HUDEP-2 (cell line): ENCODE measurements at regions not wholly inside any gene's neighbourhood (a gene's known extent, or its start where the extent isn't known, plus 50 kb on each side); places are given as distances from the start of the nearest gene placed in this dataset.
"Not testable (repeated sequence)": the region's sequence is repeated elsewhere in the genome, so short reads cannot be mapped to it uniquely, and the experiment has no call there.

Source experiments
- DNase-seq, 76 experiments: peaks; one replicate each; lab custom pipeline; 2025; ENCODE audit not compliant: unreplicated experiment in 76 of 76; lab: John Stamatoyannopoulos, UW

- no peak for DNase-seq
These were observed 137.3 kb upstream of the FAM78B start for GRCh38 chr1:166304131-166304530.

DNA sequence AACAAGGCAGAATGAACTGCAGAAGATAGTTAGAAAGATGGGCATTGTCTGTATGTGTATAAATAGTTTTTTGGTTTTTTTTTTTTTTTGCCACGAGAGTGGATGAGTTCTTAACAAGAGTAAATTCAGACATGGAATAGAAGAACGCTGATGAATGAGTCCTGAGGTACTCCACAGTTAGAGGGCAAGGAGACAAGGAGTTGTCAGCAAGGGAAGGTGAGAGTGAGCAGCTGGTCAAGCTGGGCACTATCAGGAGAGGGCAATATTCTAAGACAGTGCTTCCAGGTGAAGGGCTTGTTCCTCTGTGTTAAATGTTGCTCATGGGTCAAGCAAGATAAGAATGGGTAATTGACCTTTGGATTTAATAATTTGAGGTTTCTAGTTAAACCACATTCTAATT lies 138.6 kb upstream of the FAM78B start:
- no peak for DNase-seq

DNA sequence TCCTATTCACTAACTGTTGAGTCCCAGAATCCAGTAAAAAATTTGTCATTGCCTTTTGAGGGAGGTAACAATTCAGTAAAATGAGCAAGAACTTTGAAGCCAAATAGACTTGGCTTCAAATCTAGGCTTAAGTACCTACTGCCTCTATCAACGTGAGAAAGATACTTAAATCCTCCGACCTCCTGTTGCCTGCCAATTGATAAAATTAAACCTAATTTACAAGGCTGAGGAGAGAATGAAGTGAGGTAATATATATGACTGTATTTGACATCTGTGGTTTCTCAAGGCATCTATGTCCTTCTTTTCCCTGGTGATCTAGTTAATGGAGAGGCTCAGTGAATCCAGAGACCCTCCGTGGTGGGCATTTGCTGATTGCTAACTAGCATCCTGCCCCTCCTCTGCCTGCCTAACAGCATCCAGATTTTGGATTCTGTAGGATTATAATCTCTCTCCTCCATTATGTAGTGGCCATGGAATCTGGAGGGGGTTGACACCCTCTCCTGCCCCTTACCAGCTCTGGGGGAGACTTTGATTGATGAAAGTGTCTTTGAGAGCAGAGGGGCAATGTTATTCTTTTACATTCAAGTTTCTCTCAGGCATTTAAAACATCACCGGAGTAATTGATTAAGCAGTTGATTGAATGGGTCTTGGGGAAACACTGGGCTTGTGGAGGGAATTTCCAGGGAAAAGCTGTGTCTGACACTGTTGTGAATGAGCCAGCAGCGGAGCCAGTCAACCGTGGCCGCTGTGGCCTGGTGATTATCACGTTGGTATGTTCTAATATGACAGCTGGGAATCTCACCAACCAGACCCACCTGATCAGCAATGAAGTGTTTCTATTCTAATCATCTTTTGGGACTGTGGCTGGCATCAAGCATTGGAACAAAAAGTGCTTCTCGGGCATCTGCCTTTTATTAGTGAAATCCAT lies 140.7 kb upstream of the FAM78B start:
- DNase-seq, result no peak

DNA sequence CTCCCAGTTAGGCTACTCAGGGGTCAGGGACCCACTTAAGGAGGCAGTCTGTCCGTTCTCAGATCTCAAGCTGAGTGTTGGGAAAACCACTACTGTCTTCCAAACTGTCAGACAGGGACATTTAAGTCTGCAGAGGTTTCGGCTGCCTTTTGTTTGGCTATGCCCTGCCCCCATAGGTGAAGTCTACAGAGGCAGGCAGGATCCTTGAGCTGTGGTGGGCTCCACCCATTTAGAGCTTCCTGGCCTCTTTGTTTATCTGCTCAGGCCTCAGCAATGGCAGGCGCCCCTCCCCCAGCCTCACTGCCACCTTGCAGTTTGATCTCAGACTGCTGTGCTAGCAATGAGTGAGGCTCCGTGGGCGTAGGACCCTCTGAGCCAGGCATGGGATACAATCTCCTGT lies 149.5 kb upstream of the FAM78B start:
- not testable (repeated sequence) for DNase-seq

GRCh38 chr1:166322470-166322869 lies 155.7 kb upstream of the FAM78B start:
- no peak for DNase-seq

GRCh38 chr1:166327886-166328285 lies 161.1 kb upstream of the FAM78B start:
- no peak for DNase-seq

DNA sequence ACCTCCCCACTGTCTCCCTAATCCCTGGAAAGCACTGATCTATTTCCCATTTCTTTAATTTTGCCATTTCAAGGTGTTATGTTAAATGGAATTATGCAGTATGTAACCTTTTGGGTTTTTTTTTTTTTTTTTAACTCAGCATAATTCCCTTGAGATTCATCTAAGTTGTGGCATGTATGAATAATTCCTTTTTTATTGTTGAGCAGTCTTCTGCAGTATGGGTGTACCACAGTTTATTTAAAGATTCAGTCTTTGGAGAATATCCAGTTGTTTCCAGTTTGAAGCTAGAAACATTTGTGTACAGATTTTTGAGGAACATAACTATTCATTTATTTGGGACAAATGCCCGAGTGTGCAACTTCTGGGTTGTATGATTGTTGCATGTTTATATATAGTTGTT lies 162.2 kb upstream of the FAM78B start:
- DNase-seq, result no peak

GRCh38 chr1:166330096-166330495 lies 163.3 kb upstream of the FAM78B start:
- DNase-seq, result no peak

DNA sequence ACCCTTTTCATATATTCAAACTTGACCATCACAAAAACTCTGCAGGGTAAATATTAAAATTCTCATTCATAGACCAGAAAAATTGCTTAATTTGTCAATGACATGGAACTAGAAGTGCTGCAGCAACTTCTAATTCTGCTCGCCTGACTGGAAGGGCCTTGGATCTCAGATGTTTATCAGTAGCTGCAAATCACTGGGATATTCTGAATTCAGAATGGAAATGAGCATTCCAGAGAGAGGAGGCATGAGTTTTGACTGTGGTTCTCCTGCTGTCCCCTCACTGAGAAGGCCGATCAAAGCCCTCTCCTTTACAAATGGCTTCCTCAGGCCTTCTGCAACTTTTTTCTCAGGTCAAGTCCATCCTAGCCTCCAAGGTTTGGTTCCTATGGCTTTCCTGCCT lies 171.3 kb upstream of the FAM78B start:
- no peak for DNase-seq

DNA sequence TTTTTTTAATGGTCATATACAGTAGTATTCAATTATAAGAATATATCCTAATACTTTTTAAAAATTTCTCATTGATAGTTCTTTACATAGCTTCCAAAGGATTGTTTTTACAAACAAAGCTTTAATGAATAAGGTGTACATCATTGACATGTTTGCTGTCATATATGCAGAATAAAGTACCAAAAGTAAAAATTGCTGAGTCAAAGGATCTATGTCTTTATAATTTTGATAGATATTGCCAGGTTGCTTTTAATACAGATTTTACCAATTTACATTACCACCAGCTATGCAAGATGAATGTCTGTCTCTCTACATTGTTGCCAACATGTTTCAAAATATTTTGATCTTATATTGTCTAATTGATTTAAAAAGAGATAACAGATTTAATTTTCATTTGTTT lies 173.9 kb upstream of the FAM78B start:
- no peak for DNase-seq

- DNase-seq, result no peak
These were observed 176.5 kb upstream of the FAM78B start for GRCh38 chr1:166343276-166343675.

DNA sequence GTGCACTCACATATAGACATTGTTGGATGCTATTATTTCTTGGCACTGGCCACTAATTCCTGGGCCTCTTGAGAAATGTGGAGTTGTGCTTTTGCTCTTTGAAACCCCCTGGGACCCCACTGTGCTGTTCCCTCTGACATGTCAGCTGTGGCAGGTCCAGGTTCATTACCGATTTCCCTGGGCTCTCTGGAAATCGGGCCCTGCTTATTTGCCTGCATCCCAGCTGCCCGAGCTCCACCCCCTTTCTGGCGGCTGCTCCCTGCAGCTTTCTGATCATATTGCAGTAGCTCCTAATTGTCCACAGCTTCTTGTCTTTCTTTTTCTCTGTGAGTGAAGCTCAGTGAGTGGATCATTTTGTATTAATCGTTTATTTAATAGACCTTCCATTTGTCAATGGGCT lies 183.7 kb upstream of the FAM78B start:
- DNase-seq, result no peak

DNA sequence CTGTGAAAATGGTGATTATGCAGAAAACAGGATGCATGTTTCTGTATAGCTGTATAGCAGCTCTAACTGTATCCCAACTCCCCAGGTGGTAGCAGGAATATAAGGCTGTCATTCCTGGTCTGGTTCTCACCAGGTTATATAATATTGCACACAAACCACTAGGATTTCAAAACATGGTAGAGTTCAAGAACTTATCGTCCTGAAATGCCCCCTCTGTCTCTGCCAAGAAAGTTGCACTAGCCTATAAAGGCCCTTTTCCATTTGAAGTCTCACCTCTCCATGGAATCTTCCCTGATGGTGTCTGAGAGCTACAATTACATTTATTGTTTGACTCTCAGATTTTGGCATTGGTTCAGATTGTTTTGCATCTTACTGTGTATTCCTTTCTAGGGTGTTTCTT lies 184.9 kb upstream of the FAM78B start:
- no peak for DNase-seq

DNA sequence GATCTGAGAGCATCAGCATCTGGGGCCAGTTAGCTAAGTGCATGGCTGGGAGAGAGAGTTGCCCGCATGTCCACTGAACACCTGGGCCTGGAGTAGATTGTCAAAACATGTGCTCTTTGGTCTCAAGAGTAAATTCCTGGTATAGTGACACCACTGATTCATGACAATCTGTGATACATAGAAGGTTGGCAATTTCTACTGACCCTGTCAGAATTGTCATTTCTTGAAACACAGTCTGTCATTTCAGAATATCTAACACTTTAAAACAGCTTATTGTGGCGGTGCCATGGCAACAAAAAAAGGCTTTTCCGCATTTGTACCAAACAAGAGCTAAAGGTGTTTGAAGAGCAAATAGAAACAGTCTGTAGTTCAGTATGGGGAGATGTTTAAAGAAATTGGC lies 186.4 kb upstream of the FAM78B start:
- no peak for DNase-seq

DNA sequence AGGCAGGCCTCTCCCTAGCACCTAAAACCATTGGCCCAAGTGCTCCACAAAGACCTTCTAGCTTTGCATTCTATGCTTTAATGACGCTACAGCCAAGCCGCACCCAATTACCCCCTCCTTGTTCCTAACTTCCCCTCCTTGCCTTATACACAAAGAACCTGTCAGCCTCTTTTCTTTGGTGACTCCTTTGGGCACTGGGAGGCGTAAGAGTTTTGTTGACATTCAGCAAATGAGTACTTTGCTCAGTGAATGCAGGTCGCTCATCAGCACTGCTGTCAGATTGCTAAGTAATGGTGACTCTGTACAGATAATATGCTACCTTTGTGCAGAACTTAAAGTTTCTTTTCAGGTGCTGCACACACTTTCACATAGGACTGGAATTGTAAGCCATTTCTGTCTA lies 187.6 kb upstream of the FAM78B start:
- no peak for DNase-seq

DNA sequence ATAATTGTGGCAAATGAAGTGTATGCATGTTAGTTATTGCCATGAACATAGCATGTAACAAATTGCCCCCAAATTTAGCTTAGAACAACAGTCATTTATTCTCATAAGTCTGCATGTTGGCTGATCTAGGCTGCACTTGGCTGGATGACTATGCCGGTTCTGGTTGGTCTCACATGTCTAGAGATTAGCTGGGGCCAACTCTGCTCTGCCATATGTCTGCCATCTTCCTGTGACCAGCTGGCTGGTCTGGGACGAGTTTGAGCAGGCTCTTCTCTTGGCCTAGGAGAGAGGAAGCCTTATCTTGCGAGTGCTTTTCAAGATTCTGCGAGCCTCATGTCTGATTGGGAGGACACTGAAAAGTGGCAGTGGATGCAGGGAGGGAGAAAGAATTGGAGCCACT lies 198.3 kb upstream of the FAM78B start:
- no peak for DNase-seq

GRCh38 chr1:166368030-166368429 lies 201.2 kb upstream of the FAM78B start:
- DNase-seq, result no peak

- no peak for DNase-seq
These were observed 211.1 kb upstream of the FAM78B start for GRCh38 chr1:166377896-166378295.

- DNase-seq, result no peak
These were observed 212.0 kb upstream of the FAM78B start for GRCh38 chr1:166378805-166379204.

- no peak for DNase-seq
These were observed 212.6 kb upstream of the FAM78B start for GRCh38 chr1:166379447-166379846.

- DNase-seq, result no peak
These were observed 216.3 kb upstream of the FAM78B start for GRCh38 chr1:166383137-166383536.

GRCh38 chr1:166383635-166384346 lies 217.0 kb upstream of the FAM78B start:
- peak in 1 of 76 experiments; percentile 0 for DNase-seq
